ENCODE measurements at regions not wholly inside any gene's neighbourhood (a gene's known extent, or its start where the extent isn't known, plus 50 kb on each side); places are given as distances from the start of the nearest gene placed in this dataset.

DNA sequence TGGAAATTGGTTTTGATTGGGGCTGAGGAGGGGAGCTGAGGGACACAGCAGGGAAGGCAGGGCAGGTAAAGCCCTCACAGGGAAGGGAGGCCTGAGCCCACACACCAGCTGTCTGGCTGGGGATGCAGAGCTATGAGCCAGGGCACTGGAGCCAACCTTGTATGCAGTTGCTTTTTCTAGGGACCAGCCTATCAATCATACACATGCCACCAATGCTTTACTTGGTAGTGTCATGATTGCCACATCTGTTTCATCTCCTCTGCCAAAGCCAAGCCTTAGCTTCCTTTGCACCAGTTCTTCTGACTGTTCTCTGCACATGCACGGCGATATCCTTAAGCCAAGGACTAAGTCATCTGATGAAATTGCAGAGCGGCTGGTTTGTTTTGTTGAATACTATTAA is 207.1 kb upstream of the PLET1 start:
- ATAC-seq (no peak), DNase-seq (ENCODE audit: low spot score in 2 of 2) (no peak)
- H3K9me3 Mint-ChIP-seq, result no peaks in the 10 kb centered on the region
- H3K27ac Mint-ChIP-seq, result no peak overlapping the region
- no peaks in the 10 kb centered on the region for H3K36me3 Mint-ChIP-seq

DNA sequence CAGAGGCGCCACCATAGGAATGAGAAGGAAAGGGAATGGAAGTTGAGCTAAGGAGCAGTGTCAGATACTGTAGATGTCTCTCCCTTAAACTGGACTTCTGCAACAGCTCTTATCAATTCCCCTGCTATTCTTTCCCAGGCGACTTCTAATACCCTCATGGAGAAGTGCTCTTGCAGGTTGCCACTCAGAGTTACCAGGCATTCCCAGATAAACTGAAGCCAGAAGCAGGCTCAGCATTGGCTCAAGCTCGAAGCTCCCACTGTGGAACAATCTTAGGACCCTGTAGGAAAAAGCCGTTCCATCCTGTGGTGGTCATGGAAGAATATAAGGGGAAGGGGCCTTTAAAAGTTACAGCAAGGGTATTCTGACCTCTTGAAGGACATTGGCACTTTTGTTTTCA is 208.7 kb upstream of the PLET1 start:
- ATAC-seq, result no peak
- no peak overlapping the region for H3K27ac Mint-ChIP-seq
- no peak for DNase-seq (ENCODE audit: low spot score in 2 of 2)
- no peaks in the 10 kb centered on the region for H3K9me3 Mint-ChIP-seq
- H3K36me3 Mint-ChIP-seq, result no peaks in the 10 kb centered on the region

DNA sequence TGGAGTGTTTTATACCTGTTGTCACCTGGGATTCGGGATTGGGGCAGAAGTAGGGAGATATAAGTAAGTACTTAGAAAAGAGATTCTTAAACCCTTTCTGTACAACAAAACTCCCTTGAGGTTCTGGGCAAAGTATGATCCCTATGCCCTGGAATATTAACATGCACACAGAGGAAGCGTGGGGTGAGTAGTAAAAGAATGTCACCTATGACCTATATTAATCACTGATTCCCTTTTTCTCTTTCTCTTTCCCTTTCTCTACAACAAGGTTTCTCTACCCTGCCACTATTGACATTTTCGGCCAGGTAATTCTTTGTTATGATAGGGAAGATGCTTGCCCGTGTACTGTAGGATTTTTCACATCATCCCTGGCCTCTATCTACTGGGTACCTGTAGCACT is 209.7 kb upstream of the PLET1 start:
- DNase-seq (ENCODE audit: low spot score in 2 of 2) (no peak), ATAC-seq (no peak)
- Mint-ChIP-seq H3K27ac (no peak overlapping the region), H3K36me3 (no peaks in the 10 kb centered on the region), H3K9me3 (no peaks in the 10 kb centered on the region)

DNA sequence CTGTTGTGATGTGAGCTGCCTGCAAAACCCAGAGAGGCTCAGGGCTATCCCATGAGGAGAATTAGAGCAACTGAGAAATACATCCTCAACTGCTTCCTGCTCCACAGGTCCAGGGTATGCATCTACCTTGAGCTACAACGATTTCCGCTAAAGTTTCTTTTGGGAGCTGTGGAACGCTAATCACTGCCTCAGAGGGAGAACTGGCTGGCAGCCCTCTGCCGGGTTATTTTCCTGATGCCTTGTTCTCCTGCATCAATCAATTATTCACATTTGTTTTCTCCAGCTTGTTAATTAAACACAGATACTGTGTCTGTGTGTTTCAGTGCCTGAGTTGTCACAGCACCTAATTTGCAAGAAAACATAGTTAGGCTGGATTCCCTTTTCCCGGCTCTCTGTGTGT is 211.1 kb upstream of the PLET1 start:
- ATAC-seq, result no peak
- DNase-seq (ENCODE audit: low spot score in 2 of 2), result no peak
- Mint-ChIP-seq H3K36me3 (no peaks in the 10 kb centered on the region), H3K27ac (no peak overlapping the region), H3K9me3 (no peaks in the 10 kb centered on the region)

DNA sequence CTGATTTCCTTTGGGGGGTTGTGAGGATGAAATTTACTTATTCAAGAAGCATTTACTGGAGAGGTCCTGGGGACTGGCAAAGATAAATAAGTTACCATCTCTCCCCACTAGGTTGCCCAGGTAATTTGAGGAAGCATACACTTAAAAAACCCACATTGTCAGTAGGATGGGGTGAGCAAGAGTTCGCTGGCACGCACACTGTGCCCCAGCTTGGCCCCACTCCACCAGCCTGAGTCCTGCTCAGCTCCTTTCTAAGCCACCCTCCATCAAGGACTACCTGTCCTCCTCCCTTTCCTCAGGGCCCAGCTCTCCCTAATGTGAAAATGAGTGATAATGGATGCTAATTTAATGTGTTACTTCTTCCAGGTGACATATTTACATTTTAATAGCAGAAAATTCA is 216.5 kb upstream of the PLET1 start:
- ATAC-seq, result no peak
- Mint-ChIP-seq H3K27ac (no peak overlapping the region), H3K9me3 (no peaks in the 10 kb centered on the region), H3K36me3 (no peaks in the 10 kb centered on the region)
- DNase-seq (ENCODE audit: low spot score in 2 of 2), result no peak

DNA sequence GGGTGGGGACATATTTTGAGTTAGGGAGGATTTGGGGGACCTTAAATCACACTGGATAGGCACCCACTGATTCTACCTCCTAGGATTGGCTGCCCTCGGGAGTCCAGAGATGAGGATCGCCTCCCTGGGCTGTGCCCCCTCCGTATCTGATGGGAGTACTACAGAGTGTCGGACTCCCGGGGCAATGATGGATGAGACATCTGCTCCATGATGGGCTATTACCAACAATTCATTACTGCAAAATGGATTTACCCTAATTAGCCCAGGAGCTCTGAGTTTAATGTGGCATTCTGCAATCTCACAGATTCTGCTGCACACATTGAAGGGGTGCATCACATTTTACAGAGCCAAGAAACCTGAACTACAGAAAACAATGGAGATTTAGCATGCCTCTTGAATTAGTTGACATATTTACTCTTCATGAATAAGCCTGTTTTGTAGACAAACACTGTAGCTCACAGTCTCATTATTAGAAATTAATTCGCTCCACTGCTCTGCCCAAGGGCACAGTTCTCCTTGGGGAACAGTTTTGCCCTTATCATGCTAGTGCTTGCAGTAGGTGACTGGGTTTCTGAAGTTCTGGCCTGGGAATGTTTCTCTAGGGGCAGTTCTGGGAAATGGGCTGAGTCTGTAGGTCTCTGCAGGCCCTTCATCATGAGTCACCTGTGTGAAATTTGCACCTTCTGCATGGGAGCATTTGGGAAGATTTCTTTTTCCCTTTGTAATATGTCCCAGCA is 217.1 kb upstream of the PLET1 start:
- Mint-ChIP-seq H3K36me3 (no peaks in the 10 kb centered on the region), H3K27ac (no peak overlapping the region), H3K9me3 (no peaks in the 10 kb centered on the region)
- DNase-seq (ENCODE audit: low spot score in 2 of 2) (no peak), ATAC-seq (no peak)

DNA sequence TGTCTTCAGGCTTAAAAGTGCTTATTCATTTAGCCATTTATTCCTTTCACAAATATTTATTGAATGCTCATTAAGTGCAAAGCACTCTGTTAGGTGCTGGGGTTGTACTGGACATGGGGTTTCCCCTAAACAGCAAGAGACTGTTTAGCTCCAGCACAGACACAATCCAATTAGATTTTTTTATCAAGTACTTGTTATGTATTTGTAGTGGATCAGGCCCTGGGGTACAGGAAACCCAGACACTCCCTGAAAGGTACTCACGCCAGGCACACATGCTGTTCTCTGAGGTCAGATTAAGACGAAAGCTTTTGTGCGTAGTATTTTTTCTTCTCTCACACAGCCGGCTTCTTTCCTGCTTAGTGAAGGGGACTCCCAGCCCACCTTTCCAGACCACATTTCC is 218.1 kb upstream of the PLET1 start:
- DNase-seq (ENCODE audit: low spot score in 2 of 2) (no peak), ATAC-seq (no peak)
- H3K27ac Mint-ChIP-seq, result no peak overlapping the region
- H3K9me3 Mint-ChIP-seq, result no peaks in the 10 kb centered on the region
- no peaks in the 10 kb centered on the region for H3K36me3 Mint-ChIP-seq

DNA sequence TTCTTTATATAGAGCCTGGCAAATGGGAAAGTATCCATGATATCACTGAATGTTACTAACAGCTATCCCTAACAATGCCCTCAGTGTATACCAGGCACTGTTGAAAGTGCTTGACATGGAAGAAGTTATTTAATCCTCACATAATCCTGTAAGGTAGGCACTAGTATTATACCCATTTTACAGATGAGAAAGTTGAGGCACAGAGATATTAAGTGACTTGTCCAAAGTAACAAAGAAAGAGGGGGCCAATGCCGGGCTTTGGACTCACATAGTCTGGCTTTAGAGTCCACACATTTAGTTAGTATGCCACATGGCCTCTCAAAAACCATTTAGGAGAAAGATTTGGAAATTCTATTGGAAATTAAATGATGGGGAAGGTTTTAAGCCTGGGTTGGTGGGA is 220.8 kb upstream of the PLET1 start:
- H3K36me3 Mint-ChIP-seq, result no peaks in the 10 kb centered on the region
- no peak for ATAC-seq
- DNase-seq (ENCODE audit: low spot score in 2 of 2), result no peak
- no peak overlapping the region for H3K27ac Mint-ChIP-seq
- no peaks in the 10 kb centered on the region for H3K9me3 Mint-ChIP-seq

DNA sequence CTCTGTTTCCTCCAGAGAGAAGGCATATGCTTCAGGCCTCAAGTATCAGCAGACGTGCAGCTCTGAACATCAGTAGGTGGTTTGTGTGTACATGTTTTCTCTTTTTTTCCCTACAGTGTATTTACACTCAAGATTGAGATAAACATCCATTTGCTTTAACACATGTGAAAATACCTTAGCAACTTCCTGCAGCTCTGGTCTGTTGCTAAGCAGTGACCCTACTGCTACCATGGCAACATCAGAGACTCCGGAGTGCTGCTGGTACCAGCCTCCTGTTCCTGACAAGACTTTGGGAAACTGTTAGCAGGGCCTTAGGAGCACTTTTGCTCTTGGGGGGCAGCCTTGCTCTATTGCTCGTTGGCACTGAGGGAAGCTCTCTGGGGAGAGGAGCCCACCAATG is 221.2 kb upstream of the PLET1 start:
- Mint-ChIP-seq H3K27ac (no peak overlapping the region), H3K9me3 (no peaks in the 10 kb centered on the region), H3K36me3 (no peaks in the 10 kb centered on the region)
- no peak for DNase-seq (ENCODE audit: low spot score in 2 of 2)
- no peak for ATAC-seq

DNA sequence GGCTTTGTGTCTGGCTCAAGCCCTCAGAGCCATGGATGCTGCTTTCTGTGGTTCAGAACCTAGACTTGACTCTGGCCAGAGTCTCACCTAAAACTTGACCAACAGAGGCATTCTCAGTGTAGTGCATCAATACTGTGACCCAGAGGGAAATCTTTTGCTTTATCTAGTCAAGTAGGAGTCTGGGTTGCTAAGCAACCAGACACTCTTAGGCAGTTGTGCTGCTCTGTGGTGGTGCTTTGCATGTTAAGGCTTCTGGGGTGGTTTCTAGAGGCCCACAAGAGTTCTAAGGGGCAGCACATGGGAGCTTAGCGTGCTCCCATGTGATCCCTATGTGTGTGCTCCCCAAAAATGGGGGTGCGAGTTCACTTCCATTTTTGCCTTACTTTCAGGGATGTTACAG is 224.6 kb upstream of the PLET1 start:
- ATAC-seq (no peak), DNase-seq (ENCODE audit: low spot score in 2 of 2) (no peak)
- Mint-ChIP-seq H3K36me3 (no peaks in the 10 kb centered on the region), H3K27ac (no peak overlapping the region), H3K9me3 (no peaks in the 10 kb centered on the region)

DNA sequence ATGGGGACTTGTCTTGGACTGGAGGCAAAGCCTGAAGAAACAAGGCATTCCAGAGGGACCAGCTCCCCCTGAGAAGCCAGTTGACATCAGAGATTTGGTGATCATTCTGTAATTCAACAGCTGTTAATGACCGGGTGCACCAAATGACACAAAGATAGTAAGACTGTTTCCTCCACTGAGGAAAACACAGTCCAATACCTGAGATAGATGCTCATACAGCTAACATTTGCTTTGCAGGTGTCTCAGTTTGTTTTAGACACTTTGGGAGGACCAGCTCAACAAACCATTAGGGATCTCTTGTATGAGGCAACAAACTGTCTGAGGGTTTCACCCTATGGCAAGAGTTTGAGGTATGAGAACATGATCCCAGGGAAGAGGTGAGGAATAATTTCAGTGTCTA is 237.2 kb upstream of the PLET1 start:
- ATAC-seq, result no peak

DNA sequence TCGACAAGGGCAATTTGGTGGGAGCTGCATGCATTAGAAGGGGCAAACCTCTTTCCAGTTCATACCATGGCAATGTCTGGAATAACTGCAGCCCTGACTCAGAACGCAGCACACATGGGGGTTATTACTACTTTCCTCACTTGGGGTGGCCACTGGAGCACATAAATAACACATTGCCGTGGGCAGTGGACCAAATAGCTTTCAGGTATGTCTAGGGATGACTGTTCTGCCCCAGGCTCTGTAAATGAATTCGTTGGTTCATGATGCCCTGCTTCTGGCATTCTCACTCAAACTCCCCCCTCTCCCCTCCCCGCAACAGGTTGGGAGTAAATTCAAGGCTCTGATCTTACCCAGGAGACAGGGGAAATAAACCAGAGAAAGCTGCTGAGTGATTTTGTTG is 238.0 kb upstream of the PLET1 start:
- no peak for ATAC-seq
- DNase-seq (ENCODE audit: low spot score in 2 of 2), result no peak
- H3K27ac Mint-ChIP-seq, result no peak overlapping the region
- H3K9me3 Mint-ChIP-seq, result no peaks in the 10 kb centered on the region
- H3K36me3 Mint-ChIP-seq, result no peaks in the 10 kb centered on the region

More for the DNA sequence above, 237.2 kb upstream of the PLET1 start:
- no peaks in the 10 kb centered on the region for H3K36me3 Mint-ChIP-seq
- H3K9me3 Mint-ChIP-seq, result no peaks in the 10 kb centered on the region
- no peak overlapping the region for H3K27ac Mint-ChIP-seq
- no peak for DNase-seq (ENCODE audit: low spot score in 2 of 2)

DNA sequence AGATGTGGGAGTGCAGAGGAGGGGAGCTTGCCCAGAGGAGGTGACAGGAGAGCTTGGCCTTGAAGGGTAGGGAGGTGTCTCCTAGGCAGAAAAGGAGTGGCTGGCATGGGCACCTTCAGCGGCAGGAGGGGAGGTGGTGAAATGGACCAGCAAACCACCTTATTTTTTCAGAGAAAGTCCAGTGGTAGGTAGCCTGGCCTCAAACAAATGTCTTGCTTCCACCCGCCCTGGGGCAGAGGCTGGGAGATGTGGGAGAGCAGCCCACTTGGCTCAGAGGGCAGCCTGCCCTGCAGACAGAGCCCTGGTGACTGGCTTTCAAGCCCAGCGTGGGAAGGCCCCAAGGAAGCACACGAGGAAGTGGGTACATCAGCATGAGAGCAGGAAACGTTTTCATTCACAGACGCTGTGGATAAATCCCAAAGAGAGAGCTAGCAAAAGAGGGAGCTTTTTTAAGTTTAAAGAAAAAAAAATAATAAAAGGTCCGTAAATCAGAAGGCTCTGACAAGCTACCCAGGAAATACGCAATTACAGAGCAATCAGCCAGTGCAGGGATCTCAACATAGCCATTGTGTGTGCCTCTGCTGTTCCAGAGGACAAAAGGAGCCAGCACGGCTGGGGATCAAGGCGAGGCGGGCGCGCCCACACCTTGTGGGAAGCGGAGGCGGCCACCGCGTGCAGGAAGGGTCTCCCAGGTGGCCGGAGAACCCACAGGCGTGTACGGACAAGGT is 238.7 kb upstream of the PLET1 start:
- no peaks in the 10 kb centered on the region for H3K9me3 Mint-ChIP-seq
- H3K27ac Mint-ChIP-seq, result no peak overlapping the region
- no peak for ATAC-seq
- no peak for DNase-seq (ENCODE audit: low spot score in 2 of 2)
- H3K36me3 Mint-ChIP-seq, result no peaks in the 10 kb centered on the region

DNA sequence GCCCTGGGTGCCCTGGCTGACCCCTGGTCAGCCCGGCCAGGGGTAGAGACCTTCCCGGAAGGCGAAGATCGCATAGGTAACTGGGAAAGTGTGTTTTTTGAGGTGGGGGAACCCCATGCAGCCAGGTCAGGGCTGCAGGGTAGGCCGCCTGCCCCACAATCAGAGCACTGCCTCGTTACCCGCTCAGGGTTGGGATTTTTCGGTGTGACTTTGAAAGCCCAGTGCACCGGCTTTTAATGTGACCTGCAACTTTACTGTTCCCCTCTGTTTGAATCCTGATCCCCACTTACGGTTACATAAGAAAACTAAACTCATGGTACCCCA is 239.2 kb upstream of the PLET1 start:
- ATAC-seq (no peak), DNase-seq (ENCODE audit: low spot score in 2 of 2) (no peak)
- no peaks in the 10 kb centered on the region for H3K36me3 Mint-ChIP-seq
- no peak overlapping the region for H3K27ac Mint-ChIP-seq
- H3K9me3 Mint-ChIP-seq, result no peaks in the 10 kb centered on the region

DNA sequence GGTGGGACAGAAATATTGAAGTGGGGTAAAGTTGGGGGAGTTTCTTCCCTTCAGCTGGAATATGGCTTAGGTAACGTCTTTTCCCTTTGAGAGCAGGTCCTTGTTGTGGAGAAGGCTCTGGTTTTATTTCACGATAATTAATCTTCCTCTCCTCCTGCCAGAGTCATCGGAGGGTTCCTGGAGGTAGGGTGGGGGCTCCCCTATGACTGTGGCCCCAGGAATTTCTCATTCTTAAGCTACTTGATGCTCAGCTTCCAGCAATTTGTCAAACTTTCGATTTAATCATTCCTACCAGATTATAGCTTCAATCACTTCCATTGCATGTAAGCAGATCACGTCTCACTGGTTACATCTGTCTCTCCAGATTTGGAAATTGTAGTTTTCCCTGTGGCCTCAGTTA is 242.8 kb upstream of the PLET1 start:
- Mint-ChIP-seq H3K36me3 (no peaks in the 10 kb centered on the region), H3K9me3 (no peaks in the 10 kb centered on the region), H3K27ac (no peak overlapping the region)
- DNase-seq (ENCODE audit: low spot score in 2 of 2) (no peak), ATAC-seq (no peak)

DNA sequence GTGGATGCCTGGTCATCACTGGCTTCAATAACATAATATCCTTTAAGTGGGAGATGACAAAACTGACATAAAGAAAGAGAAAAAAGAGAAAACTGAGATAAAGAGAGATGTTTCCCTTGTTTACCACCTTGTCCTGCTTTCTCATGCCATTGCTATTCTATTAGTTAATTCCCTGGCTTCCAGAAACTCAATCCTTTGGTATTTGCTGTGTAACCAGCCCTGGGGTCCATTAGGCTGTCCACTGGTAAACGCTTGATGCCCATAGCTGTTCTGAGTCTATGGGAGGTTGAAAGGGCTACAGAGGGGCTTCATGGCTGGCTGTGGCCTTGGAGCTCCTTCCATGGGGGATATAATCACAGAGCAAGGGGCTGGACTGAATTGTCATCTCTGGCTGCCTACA is 243.4 kb upstream of the PLET1 start:
- H3K36me3 Mint-ChIP-seq, result no peaks in the 10 kb centered on the region
- ATAC-seq, result no peak
- H3K9me3 Mint-ChIP-seq, result no peaks in the 10 kb centered on the region

DNA sequence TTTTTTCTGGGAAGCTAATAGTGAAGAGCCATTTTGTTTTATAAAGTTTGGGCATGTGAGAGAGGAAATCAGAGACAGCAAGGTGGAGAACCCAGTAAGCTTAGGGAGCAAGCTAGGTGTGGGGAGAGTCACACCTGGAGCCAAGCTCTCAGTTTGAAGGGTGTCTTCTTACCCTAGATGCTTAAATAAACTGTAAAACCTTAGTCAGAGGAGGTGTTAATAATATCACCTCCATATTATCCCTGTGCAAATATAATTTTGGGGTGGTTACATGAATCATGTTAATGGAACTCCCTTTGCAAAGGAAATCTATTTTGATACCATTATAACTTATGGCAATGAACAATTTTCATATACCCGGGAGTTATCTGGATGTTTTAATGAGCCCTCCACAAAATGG is 246.2 kb upstream of the PLET1 start:
- Mint-ChIP-seq H3K9me3 (no peaks in the 10 kb centered on the region), H3K27ac (no peak overlapping the region), H3K36me3 (no peaks in the 10 kb centered on the region)
- DNase-seq (ENCODE audit: low spot score in 2 of 2) (no peak), ATAC-seq (no peak)

More for the DNA sequence above, 243.4 kb upstream of the PLET1 start:
- H3K27ac Mint-ChIP-seq, result no peak overlapping the region
- DNase-seq (ENCODE audit: low spot score in 2 of 2), result no peak

DNA sequence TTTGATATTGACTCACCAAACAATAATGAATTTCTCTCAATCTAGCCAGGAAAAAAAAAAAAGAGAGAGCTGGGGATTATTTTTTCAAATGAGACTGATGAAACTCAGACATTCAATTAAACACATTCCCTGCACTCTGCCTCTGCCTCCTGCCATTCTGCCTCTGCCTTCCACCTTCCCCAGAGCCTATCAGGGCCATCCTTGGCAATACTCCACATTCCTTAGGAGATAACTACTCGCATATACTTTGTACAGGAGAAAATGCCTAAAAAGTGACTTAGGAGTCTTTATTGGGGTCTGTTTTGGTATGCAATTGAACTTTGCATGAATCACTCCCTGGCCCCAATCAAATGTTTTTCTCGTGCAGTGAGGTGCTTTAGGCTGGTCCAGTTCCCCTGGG is 246.6 kb upstream of the PLET1 start:
- no peak for ATAC-seq
- no peak for DNase-seq (ENCODE audit: low spot score in 2 of 2)
- H3K9me3 Mint-ChIP-seq, result no peaks in the 10 kb centered on the region
- no peaks in the 10 kb centered on the region for H3K36me3 Mint-ChIP-seq
- no peak overlapping the region for H3K27ac Mint-ChIP-seq

Data from activated naive CD4-positive, alpha-beta T cell treated with anti-CD3 and anti-CD28 coated beads, Interleukin-2, amount 50 U/mL, for 72 hours (primary cell).